GM12875 (cell line): ENCODE measurements at regions not wholly inside any gene's neighbourhood (a gene's known extent, or its start where the extent isn't known, plus 50 kb on each side); places are given as distances from the start of the nearest gene placed in this dataset.

ENCODE experiments used
- H3K4me3 ChIP-seq: one replicate; pipeline ENCODE4 v1.5.1; 2011; ENCODE audit warnings: low read depth, low read length, control low read depth
- CTCF ChIP-seq: IDR thresholded peaks from 2 replicates; pipeline ENCODE4 v1.5.1; 2011; ENCODE audit warnings: low read depth, mild to moderate bottlenecking, control low read depth, inconsistent platforms, low read length, moderate library complexity, borderline replicate concordance; ENCODE audit not compliant: insufficient read depth

- no peak overlapping the region for H3K4me3 ChIP-seq
- no peak for TF ChIP-seq CTCF
These were observed 149.3 kb upstream of the KL start for GRCh38 chr13:32866921-32867320.

- TF ChIP-seq CTCF, result no peak
- H3K4me3 ChIP-seq, result no peak overlapping the region
These were observed 138.7 kb upstream of the KL start for GRCh38 chr13:32877491-32877890.

GRCh38 chr13:32878163-32878562 is 138.1 kb upstream of the KL start:
- no peak overlapping the region for H3K4me3 ChIP-seq
- TF ChIP-seq CTCF, result no peak

- no peak for TF ChIP-seq CTCF
- no peak overlapping the region for H3K4me3 ChIP-seq
These were observed 135.6 kb upstream of the KL start for GRCh38 chr13:32880636-32881035.

GRCh38 chr13:32881074-32881776 is 135.0 kb upstream of the KL start:
- no peak overlapping the region for H3K4me3 ChIP-seq
- TF ChIP-seq CTCF, result no peak

GRCh38 chr13:32881777-32882145 is 134.5 kb upstream of the KL start:
- no peak for TF ChIP-seq CTCF
- H3K4me3 ChIP-seq, result no peak overlapping the region

GRCh38 chr13:32882691-32883090 is 133.5 kb upstream of the KL start:
- H3K4me3 ChIP-seq, result no peak overlapping the region
- TF ChIP-seq CTCF, result no peak
